Kidney (tissue), 13 donors: ENCODE measurements at regions not wholly inside any gene's neighbourhood (a gene's known extent, or its start where the extent isn't known, plus 50 kb on each side); places are given as distances from the start of the nearest gene placed in this dataset.
A peak's percentile ranks its signal among the peaks of the same experiment; 100 is the strongest.
"Not testable (repeated sequence)": the region's sequence is repeated elsewhere in the genome, so short reads cannot be mapped to it uniquely, and the experiment has no call there.

Experiments used
- DNase-seq, 5 donors: peaks; one replicate each; pipeline ENCODE4 v3.0.0-alpha.2; 2013 to 2020
- FAIRE-seq: peaks from 2 replicates; lab custom pipeline; 2012; peaks lifted over from hg19 to GRCh38; lab: Jason Lieb, UNC
- H3K27ac ChIP-seq, 2 donors: one replicate each; pipeline ENCODE4 v1.7.0; 2013; ENCODE audit warnings: low read depth in 2 of 2, low read length in 2 of 2, inconsistent platforms in 1 of 2
- H3K27me3 ChIP-seq: one replicate; pipeline ENCODE4 v1.7.1; 2013; ENCODE audit warnings: low read length, inconsistent platforms; ENCODE audit not compliant: control insufficient read depth, insufficient read depth
- H3K36me3 ChIP-seq, 3 donors: one replicate each; pipeline versions ENCODE4 v1.7.0 to v1.7.1; 2013; ENCODE audit warnings: low read length in 3 of 3, control low read depth in 1 of 3, inconsistent platforms in 1 of 3; ENCODE audit not compliant: insufficient read depth in 3 of 3, control insufficient read depth in 2 of 3
- H3K4me1 ChIP-seq, 3 donors: one replicate each; pipeline versions ENCODE4 v1.7.0 to v1.7.1; 2013; ENCODE audit warnings: low read length in 3 of 3, inconsistent platforms in 1 of 3, low read depth in 1 of 3; ENCODE audit not compliant: control insufficient read depth in 2 of 3, insufficient read depth in 2 of 3
- H3K4me3 ChIP-seq, 3 donors: one replicate each; pipeline versions ENCODE4 v1.7.0 to v1.8.1; 2013; ENCODE audit warnings: low read length in 3 of 3, control low read depth in 1 of 3, inconsistent platforms in 1 of 3
- H3K9ac ChIP-seq, 3 donors: one replicate each; pipeline versions ENCODE4 v1.7.0 to v1.7.1; 2013; ENCODE audit warnings: low read length in 3 of 3, control low read depth in 1 of 3, inconsistent platforms in 1 of 3
- H3K9me3 ChIP-seq, 3 donors: one replicate each; pipeline versions ENCODE4 v1.7.0 to v1.7.1; 2013; ENCODE audit warnings: low read length in 3 of 3, control low read depth in 1 of 3, inconsistent platforms in 1 of 3; ENCODE audit not compliant: control insufficient read depth in 2 of 3, insufficient read depth in 1 of 3
- CTCF ChIP-seq: IDR thresholded peaks from 3 replicates; pipeline ENCODE4 v1.5.1; 2012; ENCODE audit warnings: mild to moderate bottlenecking, moderate library complexity, borderline replicate concordance; ENCODE audit not compliant: insufficient read depth; ENCODE audit errors: extremely low read depth
- intact Hi-C: fragments of 100-400 bp; cut with DNase I; formaldehyde crosslinking; loops from one replicate; pipeline ENCODE4 v1.11.1; 2022
- donor health status: control.
- donor health status: control.
- donor health status: control.
- donor health status: control.
- donor health status: control.
- donor health status: DM: yes; HTN: yes; CAD: no.
- donor health status: Normal renal cell carcinoma (clear cell type).

- Histone ChIP-seq H3K27ac (no peak overlapping the region), H3K36me3 (peaks cover 0 to 4% (median 0%) of the 10 kb centered on the region in 3 donors), H3K4me1 (no peaks in the 10 kb centered on the region), H3K9ac (no peak overlapping the region), H3K4me3 (no peak overlapping the region), H3K27me3 (no peaks in the 10 kb centered on the region), H3K9me3 (no peaks in the 10 kb centered on the region)
- TF ChIP-seq CTCF = no peak
- FAIRE-seq = no peak
- DNase-seq = peak in 1 of 5 donors; percentile 40
- intact Hi-C loops = no loop called here
Measured at GRCh38 chr16:29306201-29306600, 100.3 kb downstream of the NPIPB11 start.

GRCh38 chr16:29305018-29305417, 101.5 kb downstream of the NPIPB11 start:
- H3K27ac ChIP-seq, H3K36me3 ChIP-seq, FAIRE-seq, H3K4me1 ChIP-seq, DNase-seq, H3K9ac ChIP-seq, H3K9me3 ChIP-seq, H3K4me3 ChIP-seq, intact Hi-C loops, H3K27me3 ChIP-seq: not testable (repeated sequence)

GRCh38 chr16:29304251-29304650, 102.3 kb downstream of the NPIPB11 start:
- FAIRE-seq (no peak), DNase-seq (no peak)
- Histone ChIP-seq H3K9ac (no peak overlapping the region), H3K4me1 (no peaks in the 10 kb centered on the region), H3K36me3 (peaks cover 0 to 4% (median 0%) of the 10 kb centered on the region in 3 donors), H3K4me3 (no peak overlapping the region), H3K27ac (no peak overlapping the region), H3K27me3 (no peaks in the 10 kb centered on the region), H3K9me3 (no peaks in the 10 kb centered on the region)
- intact Hi-C loops = no loop called here
- TF ChIP-seq CTCF = no peak

- no peak overlapping the region for H3K4me3 ChIP-seq
- intact Hi-C loops = no loop called here
- H3K27me3 ChIP-seq = no peaks in the 10 kb centered on the region
- H3K9me3 ChIP-seq = no peaks in the 10 kb centered on the region
- TF ChIP-seq CTCF = no peak
- no peak overlapping the region for H3K9ac ChIP-seq
- H3K4me1 ChIP-seq = no peaks in the 10 kb centered on the region
- H3K36me3 ChIP-seq = peaks cover 0 to 4% (median 0%) of the 10 kb centered on the region in 3 donors
- H3K27ac ChIP-seq = no peak overlapping the region
- DNase-seq = no peak
- no peak for FAIRE-seq
Measured at GRCh38 chr16:29303520-29303919, 103.0 kb downstream of the NPIPB11 start.
